HUES64 (cell line): ENCODE measurements at regions not wholly inside any gene's neighbourhood (a gene's known extent, or its start where the extent isn't known, plus 50 kb on each side); places are given as distances from the start of the nearest gene placed in this dataset.

Experiments
- H3K27ac ChIP-seq: 2 replicates; pipeline ENCODE4 v1.7.0; 2013; ENCODE audit warnings: low read depth, low read length, inconsistent platforms
- H3K27me3 ChIP-seq: 2 replicates; pipeline ENCODE4 v1.6.1; 2013; ENCODE audit warnings: mild to moderate bottlenecking, low read length; ENCODE audit not compliant: insufficient read depth
- H3K36me3 ChIP-seq: 2 replicates; pipeline ENCODE4 v1.6.1; 2013; ENCODE audit warnings: mild to moderate bottlenecking, low read length; ENCODE audit not compliant: insufficient read depth
- H3K4me1 ChIP-seq: 2 replicates; pipeline ENCODE4 v1.6.1; 2013; ENCODE audit warnings: mild to moderate bottlenecking, low read length, moderate library complexity; ENCODE audit not compliant: insufficient read depth
- H3K4me3 ChIP-seq: 2 replicates; pipeline ENCODE4 v1.5.1; 2013; ENCODE audit warnings: mild to moderate bottlenecking, low read length, moderate library complexity
- H3K9ac ChIP-seq: 2 replicates; pipeline ENCODE4 v1.6.1; 2013; ENCODE audit warnings: mild to moderate bottlenecking, low read depth, low read length
- H3K9me3 ChIP-seq: 2 replicates; pipeline ENCODE4 v1.6.1; 2013; ENCODE audit warnings: low read depth, low read length; ENCODE audit not compliant: insufficient read depth
- WGBS: fragments of 150-250, 120-280 bp; methylation state at CpG from one replicate; pipeline ENCODE4 v1.1.7; 2013; ENCODE audit warnings: missing lambda C conversion rate; 5-methylcytosine and 5-hydroxymethylcytosine counted together

- Histone ChIP-seq H3K9me3 (no peaks in the 10 kb centered on the region), H3K4me3 (no peak overlapping the region), H3K27me3 (no peaks in the 10 kb centered on the region), H3K4me1 (0 out of 2 replicates have a peak, but pooled peaks cover 7% of the 10 kb centered on the region), H3K36me3 (no peaks in the 10 kb centered on the region), H3K27ac (no peak overlapping the region), H3K9ac (no peak overlapping the region)
- WGBS = 88% methylated on average over 4 of the region's 4 CpGs
Observed at GRCh38 chr1:91575909-91576519, 75.4 kb downstream of the CDC7 start.

GRCh38 chr1:91578320-91579109 lies 77.9 kb downstream of the CDC7 start:
- WGBS = 100% methylated on average over 3 of the region's 5 CpGs
- Histone ChIP-seq H3K36me3 (no peaks in the 10 kb centered on the region), H3K4me1 (0 out of 2 replicates have a peak, but pooled peaks cover 7% of the 10 kb centered on the region), H3K4me3 (no peak overlapping the region), H3K27ac (no peak overlapping the region), H3K9ac (no peak overlapping the region), H3K9me3 (no peaks in the 10 kb centered on the region), H3K27me3 (no peaks in the 10 kb centered on the region)

GRCh38 chr1:91579658-91580228 lies 79.1 kb downstream of the CDC7 start:
- 93% methylated on average over 5 of the region's 5 CpGs for WGBS
- H3K4me3 ChIP-seq = no peak overlapping the region
- no peaks in the 10 kb centered on the region for H3K27me3 ChIP-seq
- H3K36me3 ChIP-seq = no peaks in the 10 kb centered on the region
- H3K27ac ChIP-seq = no peak overlapping the region
- no peaks in the 10 kb centered on the region for H3K9me3 ChIP-seq
- H3K4me1 ChIP-seq = 0 out of 2 replicates have a peak, but pooled peaks cover 7% of the 10 kb centered on the region
- no peak overlapping the region for H3K9ac ChIP-seq

- no peaks in the 10 kb centered on the region for H3K9me3 ChIP-seq
- H3K36me3 ChIP-seq = no peaks in the 10 kb centered on the region
- no peaks in the 10 kb centered on the region for H3K27me3 ChIP-seq
- H3K27ac ChIP-seq = no peak overlapping the region
- H3K4me3 ChIP-seq = no peak overlapping the region
- WGBS = 91% methylated on average over 4 of the region's 4 CpGs
- no peak overlapping the region for H3K9ac ChIP-seq
- no peaks in the 10 kb centered on the region for H3K4me1 ChIP-seq
Observed at GRCh38 chr1:91582431-91582921, 81.8 kb downstream of the CDC7 start.

- Histone ChIP-seq H3K9ac (no peak overlapping the region), H3K9me3 (no peaks in the 10 kb centered on the region), H3K27me3 (no peaks in the 10 kb centered on the region), H3K4me3 (no peak overlapping the region), H3K36me3 (no peaks in the 10 kb centered on the region), H3K27ac (no peak overlapping the region), H3K4me1 (no peaks in the 10 kb centered on the region)
- 94% methylated on average over 7 of the region's 7 CpGs for WGBS
Observed at GRCh38 chr1:91583326-91583755, 82.7 kb downstream of the CDC7 start.

- Histone ChIP-seq H3K36me3 (no peaks in the 10 kb centered on the region), H3K9ac (no peak overlapping the region), H3K27ac (no peak overlapping the region), H3K27me3 (no peaks in the 10 kb centered on the region), H3K9me3 (no peaks in the 10 kb centered on the region), H3K4me3 (no peak overlapping the region), H3K4me1 (peaks cover 2% of the 10 kb centered on the region)
- WGBS = 89% methylated on average over 3 of the region's 4 CpGs
Observed at GRCh38 chr1:91584309-91584708, 83.7 kb downstream of the CDC7 start.

GRCh38 chr1:91584878-91585277 lies 84.2 kb downstream of the CDC7 start:
- no peaks in the 10 kb centered on the region for H3K27me3 ChIP-seq
- H3K9me3 ChIP-seq = no peaks in the 10 kb centered on the region
- H3K4me1 ChIP-seq = peaks cover 7% of the 10 kb centered on the region
- WGBS = 85% methylated on average over 4 of the region's 4 CpGs
- no peak overlapping the region for H3K4me3 ChIP-seq
- H3K36me3 ChIP-seq = no peaks in the 10 kb centered on the region
- H3K27ac ChIP-seq = no peak overlapping the region
- no peak overlapping the region for H3K9ac ChIP-seq

GRCh38 chr1:91585502-91585901 lies 84.9 kb downstream of the CDC7 start:
- Histone ChIP-seq H3K4me1 (peaks cover 7% of the 10 kb centered on the region), H3K9me3 (no peaks in the 10 kb centered on the region), H3K4me3 (no peak overlapping the region), H3K27ac (no peak overlapping the region), H3K27me3 (no peaks in the 10 kb centered on the region), H3K36me3 (no peaks in the 10 kb centered on the region), H3K9ac (no peak overlapping the region)
- WGBS = 88% methylated on average over 5 of the region's 5 CpGs

GRCh38 chr1:91585982-91586381 lies 85.3 kb downstream of the CDC7 start:
- H3K4me1 ChIP-seq = peaks cover 7% of the 10 kb centered on the region
- H3K27me3 ChIP-seq = no peaks in the 10 kb centered on the region
- no peak overlapping the region for H3K27ac ChIP-seq
- H3K36me3 ChIP-seq = no peaks in the 10 kb centered on the region
- 91% methylated on average over 7 of the region's 7 CpGs for WGBS
- no peaks in the 10 kb centered on the region for H3K9me3 ChIP-seq
- H3K9ac ChIP-seq = no peak overlapping the region
- no peak overlapping the region for H3K4me3 ChIP-seq

- H3K9ac ChIP-seq = no peak overlapping the region
- H3K4me3 ChIP-seq = no peak overlapping the region
- H3K4me1 ChIP-seq = peaks cover 12% of the 10 kb centered on the region
- H3K9me3 ChIP-seq = no peaks in the 10 kb centered on the region
- H3K27ac ChIP-seq = no peak overlapping the region
- no peaks in the 10 kb centered on the region for H3K36me3 ChIP-seq
- no peaks in the 10 kb centered on the region for H3K27me3 ChIP-seq
Observed at GRCh38 chr1:91589437-91589836, 88.8 kb downstream of the CDC7 start.

- Histone ChIP-seq H3K36me3 (no peaks in the 10 kb centered on the region), H3K4me1 (peaks cover 12% of the 10 kb centered on the region), H3K9me3 (no peaks in the 10 kb centered on the region), H3K4me3 (no peak overlapping the region), H3K9ac (no peak overlapping the region), H3K27ac (no peak overlapping the region), H3K27me3 (no peaks in the 10 kb centered on the region)
- 92% methylated on average over 13 of the region's 13 CpGs for WGBS
Observed at GRCh38 chr1:91591175-91591974, 90.7 kb downstream of the CDC7 start.
